ENCODE measurements at regions not wholly inside any gene's neighbourhood (a gene's known extent, or its start where the extent isn't known, plus 50 kb on each side); places are given as distances from the start of the nearest gene placed in this dataset.

- no peak overlapping the region for H4K91ac ChIP-seq (ENCODE audit: low read depth, low read length)
- no peak overlapping the region for H3K14ac ChIP-seq (ENCODE audit: low read length)
- no peaks in the 10 kb centered on the region for H3K79me1 ChIP-seq (ENCODE audit: low read length)
- DNase-seq: no peak
- H2AK5ac ChIP-seq (ENCODE audit: low read length): no peak overlapping the region
- H4K8ac ChIP-seq (ENCODE audit: low read depth, low read length): no peak overlapping the region
- no peak overlapping the region for H3K9ac ChIP-seq (ENCODE audit: low read length)
- no peak overlapping the region for H3K18ac ChIP-seq (ENCODE audit: low read length)
- H3K4ac ChIP-seq (ENCODE audit: low read depth, low read length): no peak overlapping the region
- H3K4me3 ChIP-seq (ENCODE audit: low read depth, low read length): no peak overlapping the region
- H3K36me3 ChIP-seq (ENCODE audit: control insufficient read depth in 1 of 2, insufficient read depth in 2 of 2, low read length in 2 of 2): no peaks in the 10 kb centered on the region
- H4K12ac ChIP-seq (ENCODE audit: low read depth, low read length): no peak overlapping the region
- no peak overlapping the region for H3K27ac ChIP-seq (ENCODE audit: low read depth, low read length)
- no peaks in the 10 kb centered on the region for H3K27me3 ChIP-seq (ENCODE audit: insufficient read depth, low read length)
- H3K79me2 ChIP-seq (ENCODE audit: control insufficient read depth, insufficient read depth, low read length, poor library complexity): no peaks in the 10 kb centered on the region
- H2BK120ac ChIP-seq (ENCODE audit: insufficient read depth, low read length, poor library complexity): no peak overlapping the region
- no peak overlapping the region for H2AFZ ChIP-seq (ENCODE audit: insufficient read depth, low read length, poor library complexity)
- no peak overlapping the region for H3K4me2 ChIP-seq (ENCODE audit: low read length)
- H3K9me3 ChIP-seq (ENCODE audit: insufficient read depth, low read depth, low read length): no peaks in the 10 kb centered on the region
- H3K23ac ChIP-seq (ENCODE audit: low read length): no peak overlapping the region
- no peak overlapping the region for H2BK5ac ChIP-seq (ENCODE audit: low read depth, low read length, poor library complexity)
- no CpG with 5 or more reads among the region's 6 CpGs for WGBS (ENCODE audit: extremely low coverage, insufficient coverage, insufficient read length)
- no peaks in the 10 kb centered on the region for H3K4me1 ChIP-seq (ENCODE audit: control insufficient read depth in 1 of 2, insufficient read depth in 2 of 2, low read length in 2 of 2)
- no peak overlapping the region for H2BK12ac ChIP-seq (ENCODE audit: low read length)
Measured at GRCh38 chr11:42201603-42202148, 742.2 kb upstream of the LRRC4C start.

- Histone ChIP-seq H3K4me3 (ENCODE audit: low read depth, low read length) (no peak overlapping the region), H3K9ac (ENCODE audit: low read length) (no peak overlapping the region), H4K8ac (ENCODE audit: low read depth, low read length) (no peak overlapping the region), H3K4ac (ENCODE audit: low read depth, low read length) (no peak overlapping the region), H3K27me3 (ENCODE audit: insufficient read depth, low read length) (no peaks in the 10 kb centered on the region), H2AFZ (ENCODE audit: insufficient read depth, low read length, poor library complexity) (no peak overlapping the region), H3K36me3 (ENCODE audit: control insufficient read depth in 1 of 2, insufficient read depth in 2 of 2, low read length in 2 of 2) (no peaks in the 10 kb centered on the region), H2AK5ac (ENCODE audit: low read length) (no peak overlapping the region), H4K12ac (ENCODE audit: low read depth, low read length) (no peak overlapping the region), H4K91ac (ENCODE audit: low read depth, low read length) (no peak overlapping the region), H2BK12ac (ENCODE audit: low read length) (no peak overlapping the region), H3K9me3 (ENCODE audit: insufficient read depth, low read depth, low read length) (no peaks in the 10 kb centered on the region), H3K18ac (ENCODE audit: low read length) (no peak overlapping the region), H3K27ac (ENCODE audit: low read depth, low read length) (no peak overlapping the region), H3K79me2 (ENCODE audit: control insufficient read depth, insufficient read depth, low read length, poor library complexity) (no peaks in the 10 kb centered on the region), H3K4me1 (ENCODE audit: control insufficient read depth in 1 of 2, insufficient read depth in 2 of 2, low read length in 2 of 2) (no peaks in the 10 kb centered on the region), H3K79me1 (ENCODE audit: low read length) (no peaks in the 10 kb centered on the region), H2BK120ac (ENCODE audit: insufficient read depth, low read length, poor library complexity) (no peak overlapping the region), H3K14ac (ENCODE audit: low read length) (no peak overlapping the region), H3K4me2 (ENCODE audit: low read length) (no peak overlapping the region), H2BK5ac (ENCODE audit: low read depth, low read length, poor library complexity) (no peak overlapping the region), H3K23ac (ENCODE audit: low read length) (no peak overlapping the region)
- WGBS (ENCODE audit: extremely low coverage, insufficient coverage, insufficient read length): no CpG with 5 or more reads among the region's 1 CpG
- DNase-seq: no peak
Measured at GRCh38 chr11:42205518-42205917, 746.1 kb upstream of the LRRC4C start.

- no peak overlapping the region for H2BK5ac ChIP-seq (ENCODE audit: low read depth, low read length, poor library complexity)
- H4K91ac ChIP-seq (ENCODE audit: low read depth, low read length): no peak overlapping the region
- H3K4me2 ChIP-seq (ENCODE audit: low read length): no peak overlapping the region
- H3K79me1 ChIP-seq (ENCODE audit: low read length): no peaks in the 10 kb centered on the region
- H3K4me3 ChIP-seq (ENCODE audit: low read depth, low read length): no peak overlapping the region
- no peak overlapping the region for H3K9ac ChIP-seq (ENCODE audit: low read length)
- no peaks in the 10 kb centered on the region for H3K79me2 ChIP-seq (ENCODE audit: control insufficient read depth, insufficient read depth, low read length, poor library complexity)
- H3K4ac ChIP-seq (ENCODE audit: low read depth, low read length): no peak overlapping the region
- no peak overlapping the region for H3K23ac ChIP-seq (ENCODE audit: low read length)
- no peak overlapping the region for H2AFZ ChIP-seq (ENCODE audit: insufficient read depth, low read length, poor library complexity)
- no peak overlapping the region for H2AK5ac ChIP-seq (ENCODE audit: low read length)
- DNase-seq: no peak
- no peaks in the 10 kb centered on the region for H3K36me3 ChIP-seq (ENCODE audit: control insufficient read depth in 1 of 2, insufficient read depth in 2 of 2, low read length in 2 of 2)
- no peak overlapping the region for H2BK12ac ChIP-seq (ENCODE audit: low read length)
- no peak overlapping the region for H4K8ac ChIP-seq (ENCODE audit: low read depth, low read length)
- no peaks in the 10 kb centered on the region for H3K9me3 ChIP-seq (ENCODE audit: insufficient read depth, low read depth, low read length)
- H4K12ac ChIP-seq (ENCODE audit: low read depth, low read length): no peak overlapping the region
- no peak overlapping the region for H2BK120ac ChIP-seq (ENCODE audit: insufficient read depth, low read length, poor library complexity)
- H3K18ac ChIP-seq (ENCODE audit: low read length): no peak overlapping the region
- no peak overlapping the region for H3K27ac ChIP-seq (ENCODE audit: low read depth, low read length)
- H3K27me3 ChIP-seq (ENCODE audit: insufficient read depth, low read length): no peaks in the 10 kb centered on the region
- H3K14ac ChIP-seq (ENCODE audit: low read length): no peak overlapping the region
- H3K4me1 ChIP-seq (ENCODE audit: control insufficient read depth in 1 of 2, insufficient read depth in 2 of 2, low read length in 2 of 2): no peaks in the 10 kb centered on the region
Measured at GRCh38 chr11:42225664-42226063, 766.2 kb upstream of the LRRC4C start.

- Histone ChIP-seq H2BK12ac (ENCODE audit: low read length) (no peak overlapping the region), H3K4me2 (ENCODE audit: low read length) (no peak overlapping the region), H4K8ac (ENCODE audit: low read depth, low read length) (no peak overlapping the region), H2BK5ac (ENCODE audit: low read depth, low read length, poor library complexity) (no peak overlapping the region), H3K27me3 (ENCODE audit: insufficient read depth, low read length) (no peaks in the 10 kb centered on the region), H4K12ac (ENCODE audit: low read depth, low read length) (no peak overlapping the region), H2BK120ac (ENCODE audit: insufficient read depth, low read length, poor library complexity) (no peak overlapping the region), H3K27ac (ENCODE audit: low read depth, low read length) (no peak overlapping the region), H3K36me3 (ENCODE audit: control insufficient read depth in 1 of 2, insufficient read depth in 2 of 2, low read length in 2 of 2) (no peaks in the 10 kb centered on the region), H3K18ac (ENCODE audit: low read length) (no peak overlapping the region), H3K9me3 (ENCODE audit: insufficient read depth, low read depth, low read length) (no peaks in the 10 kb centered on the region), H2AK5ac (ENCODE audit: low read length) (no peak overlapping the region), H3K4ac (ENCODE audit: low read depth, low read length) (no peak overlapping the region), H3K9ac (ENCODE audit: low read length) (no peak overlapping the region), H4K91ac (ENCODE audit: low read depth, low read length) (no peak overlapping the region), H2AFZ (ENCODE audit: insufficient read depth, low read length, poor library complexity) (no peak overlapping the region), H3K4me1 (ENCODE audit: control insufficient read depth in 1 of 2, insufficient read depth in 2 of 2, low read length in 2 of 2) (no peaks in the 10 kb centered on the region), H3K23ac (ENCODE audit: low read length) (no peak overlapping the region), H3K79me1 (ENCODE audit: low read length) (no peaks in the 10 kb centered on the region), H3K4me3 (ENCODE audit: low read depth, low read length) (no peak overlapping the region), H3K14ac (ENCODE audit: low read length) (no peak overlapping the region), H3K79me2 (ENCODE audit: control insufficient read depth, insufficient read depth, low read length, poor library complexity) (no peaks in the 10 kb centered on the region)
- no peak for DNase-seq
- no CpG with 5 or more reads among the region's 5 CpGs for WGBS (ENCODE audit: extremely low coverage, insufficient coverage, insufficient read length)
Measured at GRCh38 chr11:42232673-42233072, 773.2 kb upstream of the LRRC4C start.
